Keratinocyte (primary cell): ENCODE measurements at regions not wholly inside any gene's neighbourhood (a gene's known extent, or its start where the extent isn't known, plus 50 kb on each side); places are given as distances from the start of the nearest gene placed in this dataset.

Source experiments
- DNase-seq: peaks from one replicate; pipeline ENCODE4 v3.0.0-alpha.2; 2011; ENCODE audit warnings: low read depth, missing footprints, low spot score
- FAIRE-seq: peaks from 2 replicates; lab custom pipeline; 2011; peaks lifted over from hg19 to GRCh38; lab: Jason Lieb, UNC
- H2AFZ ChIP-seq: 2 replicates; pipeline ENCODE4 v1.6.0; 2012; ENCODE audit warnings: low read length, control low read depth, inconsistent platforms; ENCODE audit not compliant: control insufficient read depth
- H3K27ac ChIP-seq: 2 replicates; pipeline ENCODE4 v1.5.1; 2011; ENCODE audit warnings: low read length; ENCODE audit not compliant: control insufficient read depth, insufficient read depth
- H3K27me3 ChIP-seq: 3 replicates; pipeline ENCODE4 v1.6.0; 2011; ENCODE audit warnings: low read length; ENCODE audit not compliant: control insufficient read depth, insufficient read depth; ENCODE audit errors: extremely low read depth
- H3K36me3 ChIP-seq, 2 experiments: 2 replicates in 1 of 2; 3 replicates in 1 of 2; pipeline ENCODE4 v1.5.1; 2011; ENCODE audit warnings: low read length in 2 of 2, mild to moderate bottlenecking in 1 of 2; ENCODE audit not compliant: control insufficient read depth in 2 of 2, insufficient read depth in 2 of 2; ENCODE audit errors: extremely low read depth in 1 of 2
- H3K4me1 ChIP-seq: 3 replicates; pipeline ENCODE4 v1.5.1; 2011; ENCODE audit warnings: low read length; ENCODE audit not compliant: control insufficient read depth, insufficient read depth; ENCODE audit errors: extremely low read depth
- H3K4me2 ChIP-seq: 3 replicates; pipeline ENCODE4 v1.6.0; 2011; ENCODE audit warnings: low read depth, low read length; ENCODE audit not compliant: control insufficient read depth, insufficient read depth; ENCODE audit errors: extremely low read depth
- H3K4me3 ChIP-seq, 3 experiments: fragments of 200-600 bp in 1 of 3; sonication (generic) in 1 of 3; 2 replicates in 2 of 3; 3 replicates in 1 of 3; pipeline ENCODE4 v1.5.1; 2011 to 2016; ENCODE audit warnings: low read length in 3 of 3, mild to moderate bottlenecking in 3 of 3, control low read depth in 2 of 3, inconsistent platforms in 1 of 3, low read depth in 1 of 3, mixed read lengths in 1 of 3, mixed run types in 1 of 3, moderate library complexity in 1 of 3; ENCODE audit not compliant: control insufficient read depth in 2 of 3, insufficient read depth in 2 of 3; ENCODE audit errors: extremely low read depth in 1 of 3
- H3K79me2 ChIP-seq: 2 replicates; pipeline ENCODE4 v1.6.0; 2012; ENCODE audit warnings: low read length; ENCODE audit not compliant: control insufficient read depth, insufficient read depth
- H3K9ac ChIP-seq: 3 replicates; pipeline ENCODE4 v1.6.0; 2011; ENCODE audit warnings: low read length; ENCODE audit not compliant: control insufficient read depth, insufficient read depth; ENCODE audit errors: extremely low read depth
- H3K9me1 ChIP-seq: 3 replicates; pipeline ENCODE4 v1.6.0; 2011; ENCODE audit warnings: low read length; ENCODE audit not compliant: control insufficient read depth, insufficient read depth; ENCODE audit errors: extremely low read depth
- H3K9me3 ChIP-seq: 2 replicates; pipeline ENCODE4 v1.5.1; 2012; ENCODE audit warnings: low read depth, low read length; ENCODE audit not compliant: control insufficient read depth
- H4K20me1 ChIP-seq: 3 replicates; pipeline ENCODE4 v1.6.0; 2011; ENCODE audit warnings: low read length; ENCODE audit not compliant: control insufficient read depth, insufficient read depth; ENCODE audit errors: extremely low read depth
- CTCF ChIP-seq, 3 experiments: IDR thresholded peaks in 1 of 3; conservative IDR thresholded peaks in 1 of 3; optimal IDR thresholded peaks in 1 of 3; 2 replicates in 2 of 3; 3 replicates in 1 of 3; pipeline versions ENCODE3 to v1.5.1; 2011; ENCODE audit warnings: low read length in 3 of 3, mild to moderate bottlenecking in 3 of 3, moderate library complexity in 2 of 3, control low read depth in 1 of 3, inconsistent platforms in 1 of 3; ENCODE audit not compliant: insufficient read depth in 2 of 3; ENCODE audit errors: extremely low read depth in 1 of 3
- EZH2 ChIP-seq: IDR thresholded peaks from one replicate; pipeline ENCODE4 v1.6.1; 2012; ENCODE audit warnings: inconsistent platforms, mild to moderate bottlenecking, low read length, moderate library complexity
- dilution Hi-C: fragments of 300-500 bp; cut with MboI; formaldehyde crosslinking; loops from one replicate; pipeline ENCODE4 v1.7.0; 2020; ENCODE audit warnings: low sequenced_read_pairs; ENCODE audit not compliant: extremely low pct_ligation_motif_present

GRCh38 chr20:48552550-48552949, 275.2 kb downstream of the PREX1 start:
- TF ChIP-seq CTCF (optimal IDR thresholded peaks at IDR 0.05 in 1 of 3, IDR thresholded peaks at IDR 0.05 in 1 of 3, conservative IDR thresholded peaks at IDR 0.05 in 1 of 3; ENCODE audit: extremely low read depth in 1 of 3, insufficient read depth in 2 of 3, low read length in 3 of 3) (no peak), EZH2 (no peak)
- no peak overlapping the region for H3K9ac ChIP-seq
- DNase-seq (no peak), FAIRE-seq (no peak)
- no peaks in the 10 kb centered on the region for H3K79me2 ChIP-seq
- no peak overlapping the region for H3K4me2 ChIP-seq
- no peak overlapping the region for H2AFZ ChIP-seq
- no peaks in the 10 kb centered on the region for H3K4me1 ChIP-seq
- peaks cover 5% of the 10 kb centered on the region for H3K27me3 ChIP-seq
- H3K9me1 ChIP-seq = no peaks in the 10 kb centered on the region
- dilution Hi-C loops = no loop called here
- no peaks in the 10 kb centered on the region for H4K20me1 ChIP-seq
- no peak overlapping the region for H3K4me3 ChIP-seq
- no peak overlapping the region for H3K27ac ChIP-seq
- no peaks in the 10 kb centered on the region for H3K9me3 ChIP-seq
- no peaks in the 10 kb centered on the region for H3K36me3 ChIP-seq

GRCh38 chr20:48550814-48551213, 277.0 kb downstream of the PREX1 start:
- Histone ChIP-seq H3K36me3 (no peaks in the 10 kb centered on the region), H3K27ac (no peak overlapping the region), H3K9ac (no peak overlapping the region), H4K20me1 (no peaks in the 10 kb centered on the region), H3K27me3 (peaks cover 5% of the 10 kb centered on the region), H2AFZ (no peak overlapping the region), H3K4me2 (no peak overlapping the region), H3K9me1 (no peaks in the 10 kb centered on the region), H3K79me2 (no peaks in the 10 kb centered on the region), H3K4me3 (no peak overlapping the region), H3K9me3 (no peaks in the 10 kb centered on the region), H3K4me1 (no peaks in the 10 kb centered on the region)
- TF ChIP-seq CTCF (optimal IDR thresholded peaks at IDR 0.05 in 1 of 3, IDR thresholded peaks at IDR 0.05 in 1 of 3, conservative IDR thresholded peaks at IDR 0.05 in 1 of 3; ENCODE audit: extremely low read depth in 1 of 3, insufficient read depth in 2 of 3, low read length in 3 of 3) (no peak), EZH2 (no peak)
- DNase-seq (no peak), FAIRE-seq (no peak)
- dilution Hi-C loops = no loop called here
